WI38 (cell line): ENCODE measurements at regions not wholly inside any gene's neighbourhood (a gene's known extent, or its start where the extent isn't known, plus 50 kb on each side); places are given as distances from the start of the nearest gene placed in this dataset.

ENCODE experiments used
- H3K4me3 ChIP-seq: 2 replicates; pipeline ENCODE4 v1.5.1; 2011; ENCODE audit warnings: low read depth, mild to moderate bottlenecking, control low read depth, low read length
- TF ChIP-seq, protein P1 (sequence below): IDR thresholded peaks from 2 replicates; pipeline ENCODE4 v1.5.1; 2012; ENCODE audit warnings: low read depth, mild to moderate bottlenecking, control low read depth, low read length

DNA sequence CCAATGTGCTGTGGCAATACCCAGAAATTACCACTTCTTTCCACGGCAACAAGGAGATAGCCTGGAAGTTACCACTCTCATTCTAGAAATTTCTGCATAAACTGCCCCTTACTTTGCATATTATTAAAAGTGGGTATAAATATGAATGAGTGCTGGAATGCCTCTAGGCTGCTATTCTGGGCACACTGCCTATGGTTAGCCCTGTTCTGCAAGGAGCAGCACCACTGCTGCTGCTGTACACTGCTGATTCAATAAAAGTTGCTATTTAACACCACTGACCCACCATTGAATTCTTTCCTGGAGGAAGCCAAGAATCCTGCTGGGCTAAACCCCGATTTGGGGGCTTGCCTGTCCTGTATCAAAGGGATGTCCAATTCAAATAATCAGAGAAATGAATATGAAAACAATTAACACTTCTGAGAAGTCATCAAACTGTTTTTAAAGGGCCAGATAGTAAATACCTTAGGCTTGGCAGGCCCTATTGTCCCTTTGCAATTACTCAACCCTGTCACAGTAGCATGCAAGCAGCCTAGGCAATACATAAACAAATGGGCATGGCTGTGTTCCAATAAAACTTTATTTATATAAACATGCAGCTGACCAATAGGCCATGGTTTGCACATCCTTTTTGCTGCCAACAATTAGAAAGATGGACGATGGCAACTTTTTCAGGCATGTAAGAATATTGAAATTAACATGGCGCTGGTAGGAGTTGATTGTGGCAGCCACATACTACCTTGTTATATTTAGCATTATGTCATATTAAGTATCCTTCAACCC lies 369.4 kb upstream of the B3GALT2 start:
- TF ChIP-seq, protein P1, sequence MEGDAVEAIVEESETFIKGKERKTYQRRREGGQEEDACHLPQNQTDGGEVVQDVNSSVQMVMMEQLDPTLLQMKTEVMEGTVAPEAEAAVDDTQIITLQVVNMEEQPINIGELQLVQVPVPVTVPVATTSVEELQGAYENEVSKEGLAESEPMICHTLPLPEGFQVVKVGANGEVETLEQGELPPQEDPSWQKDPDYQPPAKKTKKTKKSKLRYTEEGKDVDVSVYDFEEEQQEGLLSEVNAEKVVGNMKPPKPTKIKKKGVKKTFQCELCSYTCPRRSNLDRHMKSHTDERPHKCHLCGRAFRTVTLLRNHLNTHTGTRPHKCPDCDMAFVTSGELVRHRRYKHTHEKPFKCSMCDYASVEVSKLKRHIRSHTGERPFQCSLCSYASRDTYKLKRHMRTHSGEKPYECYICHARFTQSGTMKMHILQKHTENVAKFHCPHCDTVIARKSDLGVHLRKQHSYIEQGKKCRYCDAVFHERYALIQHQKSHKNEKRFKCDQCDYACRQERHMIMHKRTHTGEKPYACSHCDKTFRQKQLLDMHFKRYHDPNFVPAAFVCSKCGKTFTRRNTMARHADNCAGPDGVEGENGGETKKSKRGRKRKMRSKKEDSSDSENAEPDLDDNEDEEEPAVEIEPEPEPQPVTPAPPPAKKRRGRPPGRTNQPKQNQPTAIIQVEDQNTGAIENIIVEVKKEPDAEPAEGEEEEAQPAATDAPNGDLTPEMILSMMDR, result no peak
- no peak overlapping the region for H3K4me3 ChIP-seq

DNA sequence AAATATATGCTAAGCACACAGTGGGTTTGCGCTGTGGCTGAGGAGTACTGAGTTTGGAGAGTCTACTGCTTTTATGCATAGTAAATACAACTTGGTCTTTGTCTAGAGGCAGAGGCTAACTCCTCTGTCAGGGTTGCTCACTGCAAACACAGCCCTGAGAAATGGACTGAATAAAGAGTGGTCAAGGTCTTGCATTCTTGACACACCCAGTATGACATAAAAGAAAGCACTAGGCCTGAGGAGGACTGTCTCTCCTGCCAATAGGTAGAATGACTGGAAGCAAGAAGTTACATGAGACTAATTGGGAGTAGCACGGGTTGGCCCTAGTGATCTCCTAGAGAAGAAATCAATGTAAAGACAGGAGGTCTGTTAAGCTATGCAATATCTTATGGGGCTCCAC lies 367.2 kb upstream of the B3GALT2 start:
- no peak overlapping the region for H3K4me3 ChIP-seq
- TF ChIP-seq, protein P1, result no peak

DNA sequence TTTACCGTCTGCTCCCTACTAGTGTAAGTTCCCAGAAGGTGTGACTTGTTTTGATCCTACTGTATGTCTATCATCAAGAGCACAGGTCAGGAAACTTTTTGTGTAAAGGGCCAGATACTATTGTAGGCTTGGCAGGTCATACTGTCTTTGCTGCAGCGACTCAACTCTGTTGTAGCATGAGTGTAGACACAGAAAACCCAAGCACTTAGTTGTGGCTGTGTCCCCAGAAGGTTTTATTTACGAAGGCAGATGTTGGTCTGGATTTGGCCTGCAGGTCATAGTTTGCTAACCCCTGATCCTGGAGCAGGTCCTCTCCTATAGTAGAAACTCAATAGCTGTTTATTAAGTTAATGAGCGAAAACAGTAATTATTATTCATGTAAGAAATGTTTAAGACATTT lies 365.9 kb upstream of the B3GALT2 start:
- TF ChIP-seq, protein P1, result no peak

DNA sequence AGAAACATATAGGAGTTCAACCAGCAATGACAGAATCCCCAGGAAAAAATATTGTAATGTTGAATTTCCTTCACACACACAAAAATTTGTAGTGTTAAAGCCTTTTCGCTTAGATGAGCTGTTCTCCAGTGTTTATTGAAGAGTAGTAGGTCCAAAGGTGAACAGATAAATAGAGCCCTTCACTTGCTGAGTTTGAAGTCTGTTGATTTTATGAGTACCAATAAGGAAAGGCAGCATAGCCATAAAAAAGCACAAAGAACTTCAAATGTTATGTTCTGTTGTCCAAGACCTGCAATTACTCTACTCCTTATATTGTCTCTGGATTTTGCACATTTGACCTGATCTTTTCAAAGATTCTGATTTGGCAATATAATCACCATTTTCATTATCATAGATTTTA lies 362.7 kb upstream of the B3GALT2 start:
- H3K4me3 ChIP-seq, result no peak overlapping the region
- TF ChIP-seq, protein P1, result no peak

More for the DNA sequence above, 365.9 kb upstream of the B3GALT2 start:
- no peak overlapping the region for H3K4me3 ChIP-seq

DNA sequence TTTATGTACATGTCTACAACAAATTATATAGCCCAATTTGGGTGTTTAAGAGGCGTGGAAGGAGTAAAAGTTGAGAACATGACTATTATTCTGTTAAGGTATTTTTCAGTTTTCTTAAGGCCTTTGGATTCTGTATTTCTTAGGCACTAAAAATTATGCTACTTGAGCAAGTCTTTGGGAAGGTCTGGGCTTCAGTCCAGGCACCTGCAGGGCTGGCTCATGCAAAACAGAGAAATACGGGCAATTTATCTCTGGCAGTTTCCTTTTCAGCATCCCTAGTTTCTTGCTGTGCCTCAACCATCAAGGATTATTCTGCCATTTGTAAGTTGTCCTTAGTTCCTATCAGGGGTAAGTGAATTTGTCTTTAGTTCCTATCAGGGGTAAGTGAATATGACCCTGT lies 358.8 kb upstream of the B3GALT2 start:
- TF ChIP-seq, protein P1, result no peak
- no peak overlapping the region for H3K4me3 ChIP-seq

DNA sequence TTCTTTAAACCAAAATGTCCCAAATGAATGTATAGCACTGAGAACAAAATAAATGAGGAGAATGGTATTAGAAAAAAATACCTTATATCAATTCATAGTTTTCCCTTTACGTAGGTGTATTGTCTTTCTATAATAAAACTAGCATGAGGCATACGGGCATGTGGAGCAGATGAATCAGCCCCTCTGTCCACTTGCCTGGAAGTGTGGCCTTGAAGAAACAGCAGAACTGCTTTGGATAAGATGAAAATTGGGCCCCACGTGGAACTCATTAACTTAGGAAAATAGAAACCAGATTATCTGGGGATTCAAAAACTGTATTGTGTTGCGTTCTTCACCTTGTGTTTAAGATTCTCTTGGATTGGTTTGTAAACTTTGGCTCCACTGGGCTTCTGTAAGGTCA lies 356.8 kb upstream of the B3GALT2 start:
- TF ChIP-seq, protein P1, result no peak
- no peak overlapping the region for H3K4me3 ChIP-seq

DNA sequence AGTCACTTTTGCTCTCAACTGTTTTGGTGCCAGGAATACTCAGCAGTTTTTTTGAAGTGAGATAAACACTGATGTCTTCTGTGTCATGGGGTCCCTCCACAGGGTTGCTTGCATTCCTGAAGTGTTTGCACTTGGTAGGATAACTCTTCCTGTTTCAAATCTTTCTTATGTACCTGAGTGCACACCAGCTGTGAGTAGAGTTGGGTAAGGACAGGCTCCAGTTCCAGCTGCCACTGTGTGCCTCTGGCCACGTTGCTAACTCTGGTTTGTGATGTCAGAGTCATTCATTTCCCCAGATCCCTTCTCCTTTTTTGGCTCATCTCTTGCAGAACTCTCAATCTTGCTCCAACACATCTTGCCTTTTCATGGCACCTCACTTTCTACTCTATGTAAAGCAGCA lies 356.3 kb upstream of the B3GALT2 start:
- H3K4me3 ChIP-seq, result no peak overlapping the region
- TF ChIP-seq, protein P1, result no peak
